ENCODE measurements at regions not wholly inside any gene's neighbourhood (a gene's known extent, or its start where the extent isn't known, plus 50 kb on each side); places are given as distances from the start of the nearest gene placed in this dataset.

DNA sequence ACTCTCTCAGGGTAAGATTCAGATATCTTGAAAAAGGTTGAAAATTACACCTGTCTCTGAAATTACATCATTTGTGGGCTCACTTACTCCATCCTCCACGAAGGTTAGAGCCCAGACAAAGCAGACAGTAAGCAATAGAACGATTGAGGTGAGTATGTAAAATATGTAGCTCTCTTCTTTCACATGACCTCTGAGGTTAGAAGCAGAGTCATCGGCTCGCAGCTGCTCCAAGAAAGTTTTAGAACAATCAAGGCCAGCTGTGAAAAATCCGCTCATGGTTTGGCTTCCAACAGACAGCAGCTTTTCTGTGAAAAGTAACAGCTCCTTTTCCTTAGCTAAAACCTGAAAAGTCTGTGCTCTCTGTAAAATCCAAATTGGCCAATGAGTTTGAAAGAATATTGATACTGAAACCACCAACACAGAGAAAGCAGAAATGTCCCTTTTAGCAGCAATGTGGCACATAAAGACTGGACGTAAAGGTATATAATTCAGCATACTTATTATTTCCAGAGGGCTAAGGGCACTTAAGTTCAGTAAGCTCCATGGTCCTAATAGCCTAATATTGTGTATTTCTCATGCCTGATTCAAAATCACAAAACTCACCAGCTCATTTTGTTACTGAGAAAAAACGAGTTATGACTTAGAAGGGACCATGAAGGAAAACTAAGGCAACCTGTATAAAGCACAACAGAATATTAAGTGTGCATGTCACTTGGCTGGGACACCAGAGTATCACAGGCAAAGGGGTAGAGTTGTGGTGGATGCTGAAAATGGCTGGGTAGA, 78.2 kb downstream of the FAM76B start:
- no peak for TF ChIP-seq ZFP3 (CRISPR knock-in tag; IDR thresholded peaks at IDR 0.05)
- TF ChIP-seq RARB (CRISPR knock-in tag; IDR thresholded peaks at IDR 0.05): no peak

All from SK-N-SH treated with all-trans-retinoic acid at 6 μM for 48 hours (cell line).